IgD-negative memory B cell (primary cell): ENCODE measurements at regions not wholly inside any gene's neighbourhood (a gene's known extent, or its start where the extent isn't known, plus 50 kb on each side); places are given as distances from the start of the nearest gene placed in this dataset.

Source experiments
- H3K27ac Mint-ChIP-seq, 3 donors: one replicate each; pipeline ENCODE4 v1.8.0; 2020 to 2022; ENCODE audit warnings: mild to moderate bottlenecking in 3 of 3, mixed read lengths in 3 of 3, moderate library complexity in 1 of 3
- H3K27me3 Mint-ChIP-seq: one replicate; pipeline ENCODE4 v1.8.0; 2021; ENCODE audit warnings: mixed read lengths
- H3K36me3 Mint-ChIP-seq: one replicate; pipeline ENCODE4 v1.8.0; 2020; ENCODE audit warnings: mild to moderate bottlenecking, mixed read lengths
- H3K4me1 Mint-ChIP-seq, 3 donors: one replicate each; pipeline ENCODE4 v1.8.0; 2020 to 2022; ENCODE audit warnings: mixed read lengths in 3 of 3, mild to moderate bottlenecking in 1 of 3
- H3K4me3 Mint-ChIP-seq, 4 donors: one replicate each; pipeline ENCODE4 v1.8.0; 2020 to 2022; ENCODE audit warnings: mild to moderate bottlenecking in 4 of 4, mixed read lengths in 4 of 4, moderate library complexity in 3 of 4
- H3K9me3 Mint-ChIP-seq, 3 donors: one replicate each; pipeline ENCODE4 v1.8.0; 2020 to 2021; ENCODE audit warnings: mixed read lengths in 3 of 3, mild to moderate bottlenecking in 1 of 3

- Mint-ChIP-seq H3K27me3 (no peaks in the 10 kb centered on the region), H3K4me3 (no peak overlapping the region), H3K36me3 (no peaks in the 10 kb centered on the region), H3K27ac (no peak overlapping the region), H3K9me3 (peaks cover 0 to 7% (median 0%) of the 10 kb centered on the region in 3 donors), H3K4me1 (no peaks in the 10 kb centered on the region)
Measured at GRCh38 chr17:13727441-13728171, 125.9 kb upstream of the HS3ST3A1 start.

- H3K4me1 Mint-ChIP-seq: no peaks in the 10 kb centered on the region
- H3K36me3 Mint-ChIP-seq: no peaks in the 10 kb centered on the region
- H3K4me3 Mint-ChIP-seq: no peak overlapping the region
- no peak overlapping the region for H3K27ac Mint-ChIP-seq
- peaks cover 0 to 3% (median 0%) of the 10 kb centered on the region in 3 donors for H3K9me3 Mint-ChIP-seq
- H3K27me3 Mint-ChIP-seq: no peaks in the 10 kb centered on the region
Measured at GRCh38 chr17:13728781-13729180, 127.1 kb upstream of the HS3ST3A1 start.

DNA sequence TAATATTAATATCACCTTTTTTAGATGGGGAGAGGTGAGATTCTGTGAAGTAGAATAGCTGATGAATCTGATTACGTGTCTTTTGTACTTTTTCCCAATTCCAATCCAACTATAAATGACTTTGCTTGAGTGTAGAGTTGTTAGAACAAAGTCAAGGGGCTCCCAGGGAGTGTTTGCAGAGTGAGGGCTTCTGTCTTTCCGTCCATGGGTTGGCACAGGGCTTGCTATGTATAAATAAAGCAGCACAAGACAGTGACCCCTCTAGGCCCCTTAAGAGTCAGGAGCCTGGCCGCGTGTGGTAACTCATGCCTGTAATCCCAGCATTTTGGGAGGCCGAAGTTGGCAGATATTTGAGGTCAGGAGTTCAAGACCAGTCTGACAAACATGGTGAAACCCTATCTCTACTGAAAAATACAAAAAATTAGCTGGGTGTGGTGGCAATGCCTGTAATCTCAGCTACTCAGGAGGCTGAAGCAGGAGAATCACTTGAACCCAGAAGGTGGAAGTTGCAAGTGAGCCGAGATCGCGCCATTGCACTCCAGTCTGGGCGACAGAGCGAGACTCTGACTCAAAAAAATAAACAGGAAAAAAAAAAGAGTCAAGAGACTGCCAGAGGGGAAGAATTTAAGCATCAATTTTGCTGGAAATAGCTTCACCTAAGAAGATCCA lies 127.9 kb upstream of the HS3ST3A1 start:
- no peak overlapping the region for H3K4me3 Mint-ChIP-seq
- no peaks in the 10 kb centered on the region for H3K27me3 Mint-ChIP-seq

GRCh38 chr17:13734880-13735279 lies 133.2 kb upstream of the HS3ST3A1 start:
- Mint-ChIP-seq H3K27me3 (no peaks in the 10 kb centered on the region), H3K9me3 (peaks cover 0 to 3% (median 0%) of the 10 kb centered on the region in 3 donors), H3K4me1 (peaks cover 0 to 2% (median 0%) of the 10 kb centered on the region in 3 donors), H3K27ac (no peak overlapping the region), H3K36me3 (no peaks in the 10 kb centered on the region), H3K4me3 (no peak overlapping the region)

More for the DNA sequence above, 127.9 kb upstream of the HS3ST3A1 start:
- Mint-ChIP-seq H3K27ac (no peak overlapping the region), H3K36me3 (no peaks in the 10 kb centered on the region), H3K9me3 (peaks cover 0 to 3% (median 0%) of the 10 kb centered on the region in 3 donors), H3K4me1 (peaks cover 0 to 2% (median 0%) of the 10 kb centered on the region in 3 donors)

- H3K4me3 Mint-ChIP-seq: no peak overlapping the region
- H3K36me3 Mint-ChIP-seq: no peaks in the 10 kb centered on the region
- H3K27me3 Mint-ChIP-seq: no peaks in the 10 kb centered on the region
- H3K27ac Mint-ChIP-seq: no peak overlapping the region
- peaks cover 0 to 2% (median 0%) of the 10 kb centered on the region in 3 donors for H3K4me1 Mint-ChIP-seq
- peaks cover 0 to 3% (median 0%) of the 10 kb centered on the region in 3 donors for H3K9me3 Mint-ChIP-seq
Measured at GRCh38 chr17:13735444-13735843, 133.7 kb upstream of the HS3ST3A1 start.

- Mint-ChIP-seq H3K27ac (no peak overlapping the region), H3K4me3 (no peak overlapping the region), H3K9me3 (peaks cover 0 to 3% (median 0%) of the 10 kb centered on the region in 3 donors), H3K27me3 (no peaks in the 10 kb centered on the region), H3K4me1 (peaks cover 0 to 2% (median 0%) of the 10 kb centered on the region in 3 donors), H3K36me3 (no peaks in the 10 kb centered on the region)
Measured at GRCh38 chr17:13735861-13736260, 134.1 kb upstream of the HS3ST3A1 start.

DNA sequence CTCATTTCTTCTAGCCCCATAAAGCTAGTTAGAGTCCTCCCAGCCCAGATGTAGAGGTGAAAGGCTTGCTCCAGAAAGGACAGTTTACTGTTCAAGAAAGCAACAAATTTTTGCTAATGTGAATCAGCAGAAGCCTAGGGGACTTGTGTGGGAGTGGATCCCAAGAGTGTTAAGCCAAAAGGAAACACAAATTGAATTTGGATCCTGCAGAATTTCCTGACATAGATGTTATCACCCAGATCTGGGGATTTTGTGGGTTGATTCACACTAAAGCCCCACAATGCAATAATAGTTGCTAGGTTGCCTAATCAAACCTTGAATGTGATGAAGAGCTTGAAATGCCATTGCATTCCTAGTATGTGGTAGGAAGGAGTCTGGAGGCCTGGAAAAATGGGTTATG lies 135.2 kb upstream of the HS3ST3A1 start:
- Mint-ChIP-seq H3K4me3 (no peak overlapping the region), H3K27ac (no peak overlapping the region), H3K4me1 (peaks cover 0 to 2% (median 0%) of the 10 kb centered on the region in 3 donors), H3K9me3 (no peaks in the 10 kb centered on the region), H3K27me3 (no peaks in the 10 kb centered on the region), H3K36me3 (no peaks in the 10 kb centered on the region)

DNA sequence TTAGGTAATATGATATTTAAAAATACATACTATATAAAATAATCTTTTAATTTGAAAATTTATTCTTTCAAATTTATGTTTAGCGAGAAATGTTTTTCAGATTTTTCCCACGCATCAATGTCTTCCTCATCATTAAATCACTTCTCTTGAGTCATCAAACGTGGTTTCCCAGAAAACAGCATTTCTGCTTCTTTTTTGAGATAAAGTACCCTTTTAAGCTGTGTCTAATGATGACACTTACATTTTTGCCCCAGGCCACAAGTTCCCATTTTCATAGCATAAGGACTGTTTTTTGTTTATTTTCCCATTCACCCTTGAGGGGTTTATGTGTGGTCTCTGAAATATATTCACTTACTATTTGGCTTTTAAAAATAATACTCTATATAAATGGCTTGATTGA lies 139.0 kb upstream of the HS3ST3A1 start:
- Mint-ChIP-seq H3K4me3 (no peak overlapping the region), H3K9me3 (no peaks in the 10 kb centered on the region), H3K36me3 (no peaks in the 10 kb centered on the region), H3K27ac (no peak overlapping the region), H3K27me3 (peaks cover 1% of the 10 kb centered on the region), H3K4me1 (no peaks in the 10 kb centered on the region)

DNA sequence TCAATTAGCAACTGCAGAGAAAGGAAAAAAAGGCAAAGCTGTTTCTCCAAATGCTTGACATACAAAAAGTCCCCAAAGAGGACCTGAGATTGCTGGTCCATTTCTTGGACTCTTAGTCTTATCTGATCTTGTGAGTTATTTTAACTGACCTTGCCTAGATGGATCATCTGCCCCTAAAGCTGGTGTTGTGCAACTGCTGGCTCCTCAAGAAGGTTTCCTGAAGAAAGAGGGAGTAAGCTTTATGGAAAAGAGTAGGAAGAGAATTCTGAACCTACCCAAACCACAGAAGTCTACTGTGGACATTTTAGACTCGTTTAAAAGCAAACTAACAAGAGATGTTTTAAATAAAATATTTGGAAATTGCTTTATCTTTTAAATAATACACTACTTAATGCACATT lies 140.0 kb upstream of the HS3ST3A1 start:
- no peaks in the 10 kb centered on the region for H3K4me1 Mint-ChIP-seq
- H3K27me3 Mint-ChIP-seq: peaks cover 1% of the 10 kb centered on the region
- no peak overlapping the region for H3K27ac Mint-ChIP-seq
- no peak overlapping the region for H3K4me3 Mint-ChIP-seq
- no peaks in the 10 kb centered on the region for H3K36me3 Mint-ChIP-seq
- no peaks in the 10 kb centered on the region for H3K9me3 Mint-ChIP-seq

DNA sequence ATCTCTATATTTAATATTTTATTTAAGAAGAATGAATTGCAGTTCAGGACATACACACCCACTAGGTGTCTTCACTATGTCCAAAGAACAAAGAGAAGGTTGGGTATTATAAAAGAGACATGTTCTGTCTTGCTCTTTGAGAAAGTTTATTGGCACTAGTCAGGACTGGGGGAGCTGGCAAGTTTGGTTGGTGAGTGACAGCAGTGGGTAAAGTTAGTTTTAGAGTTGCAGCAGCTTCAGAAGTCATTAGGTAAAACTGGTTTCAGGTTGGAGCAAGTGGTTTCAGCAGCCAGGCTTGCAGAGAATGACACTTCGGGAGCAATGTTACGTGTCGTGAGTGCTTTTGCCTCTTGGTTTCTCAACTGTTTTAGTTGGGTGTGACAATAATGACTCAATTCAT lies 142.2 kb upstream of the HS3ST3A1 start:
- Mint-ChIP-seq H3K36me3 (no peaks in the 10 kb centered on the region), H3K27me3 (peaks cover 1% of the 10 kb centered on the region), H3K4me3 (no peak overlapping the region), H3K27ac (no peak overlapping the region), H3K4me1 (no peaks in the 10 kb centered on the region), H3K9me3 (peaks cover 0 to 1% (median 0%) of the 10 kb centered on the region in 3 donors)

GRCh38 chr17:13746404-13746803 lies 144.7 kb upstream of the HS3ST3A1 start:
- Mint-ChIP-seq H3K27me3 (peaks cover 1% of the 10 kb centered on the region), H3K9me3 (peaks cover 0 to 3% (median 0%) of the 10 kb centered on the region in 3 donors), H3K4me3 (no peak overlapping the region), H3K36me3 (peaks cover 5% of the 10 kb centered on the region), H3K4me1 (no peaks in the 10 kb centered on the region), H3K27ac (peak overlapping the region in 1 of 3 donors; percentile 54)

DNA sequence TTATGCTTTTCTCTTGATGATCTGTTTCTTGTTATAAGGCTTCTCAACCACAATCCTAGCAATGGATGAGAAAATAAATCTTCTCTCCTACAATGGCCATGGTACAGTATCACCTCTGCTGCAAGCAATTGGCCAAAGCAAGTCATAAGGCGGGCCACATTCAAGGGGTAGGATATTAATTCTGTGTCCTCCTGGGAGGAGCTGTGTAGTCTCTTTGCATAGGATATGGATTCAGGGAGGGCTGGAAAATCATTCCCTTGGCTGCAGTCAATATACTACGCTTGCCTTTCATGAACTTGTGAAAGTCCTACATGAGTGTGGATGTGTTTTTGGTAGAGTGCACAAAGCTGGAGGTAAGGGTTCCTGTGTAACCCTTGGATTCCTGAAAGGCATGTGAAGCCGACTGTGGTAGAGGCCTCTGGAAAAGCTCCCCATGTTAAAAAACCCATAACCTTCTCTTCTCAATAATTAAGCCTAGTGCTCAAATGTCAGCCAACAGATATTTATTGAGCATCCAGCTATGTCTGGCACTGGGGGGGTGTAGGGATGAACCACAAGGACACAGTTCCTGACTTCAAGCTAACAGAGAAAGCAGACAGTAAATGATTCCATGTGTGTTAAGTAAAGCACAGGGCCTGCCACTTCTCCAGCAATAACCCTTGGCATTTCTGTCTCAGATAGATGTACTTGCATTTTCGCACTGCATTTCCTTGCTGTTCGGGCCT lies 147.6 kb upstream of the HS3ST3A1 start:
- Mint-ChIP-seq H3K27me3 (no peaks in the 10 kb centered on the region), H3K9me3 (peaks cover 0 to 3% (median 0%) of the 10 kb centered on the region in 3 donors), H3K4me3 (no peak overlapping the region), H3K36me3 (peaks cover 5% of the 10 kb centered on the region), H3K27ac (peak overlapping the region in 1 of 3 donors; percentile 34), H3K4me1 (no peaks in the 10 kb centered on the region)

GRCh38 chr17:13749891-13750235 lies 148.1 kb upstream of the HS3ST3A1 start:
- Mint-ChIP-seq H3K27me3 (no peaks in the 10 kb centered on the region), H3K4me3 (no peak overlapping the region), H3K9me3 (peaks cover 0 to 3% (median 0%) of the 10 kb centered on the region in 3 donors), H3K4me1 (no peaks in the 10 kb centered on the region), H3K36me3 (peaks cover 5% of the 10 kb centered on the region), H3K27ac (peak overlapping the region in 1 of 3 donors; percentile 34)

- Mint-ChIP-seq H3K9me3 (peaks cover 0 to 3% (median 0%) of the 10 kb centered on the region in 3 donors), H3K36me3 (peaks cover 5% of the 10 kb centered on the region), H3K27me3 (no peaks in the 10 kb centered on the region), H3K4me1 (no peaks in the 10 kb centered on the region), H3K27ac (no peak overlapping the region), H3K4me3 (no peak overlapping the region)
Measured at GRCh38 chr17:13750816-13751793, 149.4 kb upstream of the HS3ST3A1 start.
